ENCODE measurements at regions not wholly inside any gene's neighbourhood (a gene's known extent, or its start where the extent isn't known, plus 50 kb on each side); places are given as distances from the start of the nearest gene placed in this dataset.

DNA sequence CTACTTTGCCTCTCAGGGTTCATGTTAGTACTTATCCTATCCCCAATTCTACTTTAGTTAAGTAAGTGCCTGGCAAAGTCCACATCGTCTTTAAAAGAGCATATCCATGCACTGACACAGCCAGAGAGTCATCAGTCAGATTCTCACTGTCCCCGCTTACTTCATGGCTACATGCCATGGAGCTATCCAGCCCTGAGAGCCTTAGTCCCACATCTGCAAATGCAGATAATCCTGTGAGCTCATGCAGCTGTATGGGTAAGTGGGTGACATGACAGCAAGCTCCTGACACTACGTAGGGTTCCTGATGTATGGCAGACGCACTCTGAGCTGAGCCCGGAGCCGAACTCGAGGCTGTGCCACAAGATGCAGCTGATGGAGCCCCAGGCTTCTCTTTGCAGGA is 661.5 kb downstream of the LIG4 start:
- TF ChIP-seq, protein P1, sequence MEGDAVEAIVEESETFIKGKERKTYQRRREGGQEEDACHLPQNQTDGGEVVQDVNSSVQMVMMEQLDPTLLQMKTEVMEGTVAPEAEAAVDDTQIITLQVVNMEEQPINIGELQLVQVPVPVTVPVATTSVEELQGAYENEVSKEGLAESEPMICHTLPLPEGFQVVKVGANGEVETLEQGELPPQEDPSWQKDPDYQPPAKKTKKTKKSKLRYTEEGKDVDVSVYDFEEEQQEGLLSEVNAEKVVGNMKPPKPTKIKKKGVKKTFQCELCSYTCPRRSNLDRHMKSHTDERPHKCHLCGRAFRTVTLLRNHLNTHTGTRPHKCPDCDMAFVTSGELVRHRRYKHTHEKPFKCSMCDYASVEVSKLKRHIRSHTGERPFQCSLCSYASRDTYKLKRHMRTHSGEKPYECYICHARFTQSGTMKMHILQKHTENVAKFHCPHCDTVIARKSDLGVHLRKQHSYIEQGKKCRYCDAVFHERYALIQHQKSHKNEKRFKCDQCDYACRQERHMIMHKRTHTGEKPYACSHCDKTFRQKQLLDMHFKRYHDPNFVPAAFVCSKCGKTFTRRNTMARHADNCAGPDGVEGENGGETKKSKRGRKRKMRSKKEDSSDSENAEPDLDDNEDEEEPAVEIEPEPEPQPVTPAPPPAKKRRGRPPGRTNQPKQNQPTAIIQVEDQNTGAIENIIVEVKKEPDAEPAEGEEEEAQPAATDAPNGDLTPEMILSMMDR (IDR thresholded peaks at IDR 0.05): no peak
- TF ChIP-seq ZMAT4 (CRISPR knock-in tag; IDR thresholded peaks at IDR 0.05) (no peak), TCF7 (CRISPR knock-in tag; IDR thresholded peaks at IDR 0.05; ENCODE audit: low read depth) (no peak), ZNF423 (CRISPR knock-in tag; IDR thresholded peaks at IDR 0.05) (no peak), E2F4 (CRISPR knock-in tag; IDR thresholded peaks at IDR 0.05; ENCODE audit: borderline replicate concordance, low read depth) (no peak), ZBTB21 (CRISPR knock-in tag; IDR thresholded peaks at IDR 0.05; ENCODE audit: borderline replicate concordance) (no peak), CREM (CRISPR knock-in tag; IDR thresholded peaks at IDR 0.05) (no peak), USF2 (CRISPR knock-in tag; IDR thresholded peaks at IDR 0.05) (no peak), ZNF121 (CRISPR knock-in tag; IDR thresholded peaks at IDR 0.05) (no peak)
- TF ChIP-seq, protein P2, sequence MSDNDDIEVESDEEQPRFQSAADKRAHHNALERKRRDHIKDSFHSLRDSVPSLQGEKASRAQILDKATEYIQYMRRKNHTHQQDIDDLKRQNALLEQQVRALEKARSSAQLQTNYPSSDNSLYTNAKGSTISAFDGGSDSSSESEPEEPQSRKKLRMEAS (CRISPR knock-in tag; IDR thresholded peaks at IDR 0.05): no peak
